Progenitor cell of endocrine pancreas (in vitro differentiated cells): ENCODE measurements at regions not wholly inside any gene's neighbourhood (a gene's known extent, or its start where the extent isn't known, plus 50 kb on each side); places are given as distances from the start of the nearest gene placed in this dataset.
A peak's percentile ranks its signal among the peaks of the same experiment; 100 is the strongest.

Experiments used
- DNase-seq: peaks from one replicate; pipeline ENCODE4 v3.0.0; 2021; ENCODE audit warnings: low spot score; ENCODE audit not compliant: unreplicated experiment
- H3K27ac Mint-ChIP-seq: 2 replicates; pipeline ENCODE4 v1.8.0; 2021; ENCODE audit warnings: mild to moderate bottlenecking, moderate library complexity, mixed read lengths
- H3K27me3 Mint-ChIP-seq: 2 replicates; pipeline ENCODE4 v1.8.0; 2021; ENCODE audit warnings: mixed read lengths
- H3K36me3 Mint-ChIP-seq: 2 replicates; pipeline ENCODE4 v1.8.0; 2022; ENCODE audit warnings: mixed read lengths; ENCODE audit not compliant: insufficient read depth
- H3K4me1 Mint-ChIP-seq: 2 replicates; pipeline ENCODE4 v1.8.0; 2021; ENCODE audit warnings: low read depth, mixed read lengths
- H3K4me3 Mint-ChIP-seq: 2 replicates; pipeline ENCODE4 v1.8.0; 2021; ENCODE audit warnings: low read depth, mild to moderate bottlenecking, moderate library complexity, mixed read lengths
- H3K9me3 Mint-ChIP-seq: 2 replicates; pipeline ENCODE4 v1.8.0; 2021; ENCODE audit warnings: low read depth, mixed read lengths
- CTCF ChIP-seq: fragments of 200-600 bp; sonication (generic); IDR thresholded peaks from one replicate; pipeline ENCODE4 v1.5.0; 2021; ENCODE audit warnings: antibody characterized with exemption, mild to moderate bottlenecking; ENCODE audit not compliant: unreplicated experiment

- no peak for DNase-seq
- Mint-ChIP-seq H3K27ac (no peak overlapping the region), H3K36me3 (no peaks in the 10 kb centered on the region), H3K27me3 (no peaks in the 10 kb centered on the region), H3K4me3 (no peak overlapping the region), H3K4me1 (peaks cover 15% of the 10 kb centered on the region), H3K9me3 (peaks cover 7% of the 10 kb centered on the region)
- no peak for TF ChIP-seq CTCF
These were observed 137.9 kb upstream of the NEDD9 start for GRCh38 chr6:11370191-11371018.

DNA sequence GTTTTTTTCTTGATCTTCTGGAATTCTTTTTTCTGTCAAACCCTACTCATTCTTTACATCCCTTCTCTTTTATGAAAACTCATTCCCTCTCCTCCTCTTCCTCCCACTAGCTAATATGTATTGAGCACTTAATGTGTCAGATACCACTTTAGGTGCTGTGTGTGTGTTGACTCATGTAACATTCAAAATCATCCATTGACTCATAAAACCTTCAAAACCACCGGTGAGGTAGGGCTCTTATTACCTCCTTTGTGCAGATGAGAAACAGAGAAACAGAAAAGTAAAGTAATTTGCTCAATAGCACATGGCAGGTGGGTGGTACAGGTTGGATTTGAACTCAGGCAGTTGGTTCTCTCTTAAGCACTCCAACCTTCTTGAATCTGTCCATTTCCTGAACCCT is 136.3 kb upstream of the NEDD9 start:
- Mint-ChIP-seq H3K36me3 (no peaks in the 10 kb centered on the region), H3K9me3 (peaks cover 7% of the 10 kb centered on the region), H3K27ac (no peak overlapping the region), H3K27me3 (peaks cover 4% of the 10 kb centered on the region), H3K4me1 (peaks cover 16% of the 10 kb centered on the region), H3K4me3 (no peak overlapping the region)
- no peak for TF ChIP-seq CTCF
- no peak for DNase-seq

GRCh38 chr6:11368264-11368663 is 135.8 kb upstream of the NEDD9 start:
- Mint-ChIP-seq H3K27me3 (peaks cover 4% of the 10 kb centered on the region), H3K4me1 (peaks cover 16% of the 10 kb centered on the region), H3K9me3 (peaks cover 7% of the 10 kb centered on the region), H3K4me3 (no peak overlapping the region), H3K36me3 (no peaks in the 10 kb centered on the region), H3K27ac (no peak overlapping the region)
- DNase-seq, result no peak
- TF ChIP-seq CTCF, result no peak

DNA sequence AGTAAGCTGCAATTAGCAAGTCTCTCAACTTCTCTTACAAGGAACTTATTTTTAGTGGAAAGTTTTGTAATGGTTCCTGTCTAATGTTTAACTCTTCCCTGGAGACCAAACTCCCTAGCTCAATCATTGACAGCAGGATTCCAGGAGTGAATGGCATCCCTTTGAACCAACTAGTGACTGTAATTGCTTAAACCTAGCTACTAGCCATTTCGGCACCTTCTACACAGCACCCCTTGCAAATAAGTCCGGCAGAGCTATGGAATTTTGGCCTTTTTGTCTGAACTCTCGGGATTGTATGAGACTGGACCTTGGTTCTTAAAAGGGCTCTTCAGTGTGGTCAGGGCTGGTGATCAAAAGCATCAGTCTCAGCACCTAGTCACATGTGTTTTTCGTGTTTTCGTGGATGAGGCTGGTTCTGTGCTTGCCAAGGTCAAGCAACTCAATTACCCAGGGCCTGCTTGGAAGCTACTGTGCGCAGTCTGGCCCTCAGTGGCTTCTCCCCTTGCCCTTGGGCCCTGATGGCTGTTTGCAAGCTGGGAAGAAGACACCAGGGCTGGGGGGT is 135.3 kb upstream of the NEDD9 start:
- DNase-seq, result no peak
- peaks cover 4% of the 10 kb centered on the region for H3K27me3 Mint-ChIP-seq
- H3K36me3 Mint-ChIP-seq, result no peaks in the 10 kb centered on the region
- H3K9me3 Mint-ChIP-seq, result peaks cover 7% of the 10 kb centered on the region
- H3K4me1 Mint-ChIP-seq, result peaks cover 16% of the 10 kb centered on the region
- H3K27ac Mint-ChIP-seq, result peak overlapping the region; percentile 78
- H3K4me3 Mint-ChIP-seq, result no peak overlapping the region
- no peak for TF ChIP-seq CTCF

DNA sequence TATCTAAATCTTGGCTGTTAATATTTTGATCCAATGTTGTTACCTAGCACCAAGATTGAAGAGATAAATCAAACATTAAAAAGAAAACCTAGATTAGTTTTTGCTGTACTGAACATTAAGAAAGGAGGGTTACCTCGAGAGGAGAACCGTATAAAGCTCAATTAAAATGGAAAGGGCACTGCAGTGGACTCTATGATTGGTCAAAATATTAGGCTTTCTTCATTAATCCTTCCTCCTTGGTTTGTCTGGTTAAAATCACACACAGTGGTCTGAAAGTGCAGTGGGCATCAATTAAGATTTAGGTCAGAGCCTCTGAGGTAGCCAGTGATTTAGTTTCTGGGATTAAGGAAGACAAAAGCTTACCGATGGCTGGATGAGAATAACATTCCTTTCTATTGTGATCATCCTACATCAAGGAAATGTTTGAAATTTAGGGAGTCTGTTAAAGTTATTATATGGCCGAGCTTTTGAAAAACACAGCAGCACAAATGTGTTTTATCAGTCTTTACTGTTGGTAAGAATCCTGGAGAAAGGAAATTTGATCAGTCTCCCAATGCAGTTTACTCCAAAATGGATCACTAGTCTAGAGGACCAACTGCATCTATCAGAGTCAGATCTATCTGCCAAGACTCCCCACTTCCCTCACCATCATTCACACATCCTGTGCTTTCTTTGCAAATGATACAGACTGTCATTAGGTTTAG is 134.6 kb upstream of the NEDD9 start:
- Mint-ChIP-seq H3K4me1 (peaks cover 16% of the 10 kb centered on the region), H3K36me3 (no peaks in the 10 kb centered on the region), H3K27me3 (peaks cover 4% of the 10 kb centered on the region), H3K27ac (peak overlapping the region; percentile 78), H3K4me3 (no peak overlapping the region), H3K9me3 (peaks cover 4% of the 10 kb centered on the region)
- DNase-seq, result no peak
- no peak for TF ChIP-seq CTCF
